ENCODE measurements at regions not wholly inside any gene's neighbourhood (a gene's known extent, or its start where the extent isn't known, plus 50 kb on each side); places are given as distances from the start of the nearest gene placed in this dataset.

GRCh38 chr14:80427101-80427500 lies 215.8 kb upstream of the DIO2 start:
- TF ChIP-seq CTCF (conservative IDR thresholded peaks at IDR 0.05; ENCODE audit: low read depth, low read length) (no peak), EZH2 (IDR thresholded peaks at IDR 0.05; ENCODE audit: borderline replicate concordance, low read depth, low read length, poor library complexity, severe bottlenecking) (no peak)
